ENCODE measurements at regions not wholly inside any gene's neighbourhood (a gene's known extent, or its start where the extent isn't known, plus 50 kb on each side); places are given as distances from the start of the nearest gene placed in this dataset.

- DNase-seq (ENCODE audit: low read depth), result no peak
- no peak for TF ChIP-seq CTCF (conservative IDR thresholded peaks at IDR 0.05; ENCODE audit: low read depth, low read length)
- no peak overlapping the region for H3K4me3 ChIP-seq (ENCODE audit: low read length)
Observed at GRCh38 chr2:19762142-19762541, 139.6 kb downstream of the TTC32 start.

- no peak for DNase-seq (ENCODE audit: low read depth)
- H3K4me3 ChIP-seq (ENCODE audit: low read length), result no peak overlapping the region
- TF ChIP-seq CTCF (conservative IDR thresholded peaks at IDR 0.05; ENCODE audit: low read depth, low read length), result no peak
Observed at GRCh38 chr2:19759880-19760279, 141.9 kb downstream of the TTC32 start.

GRCh38 chr2:19758658-19759057, 143.1 kb downstream of the TTC32 start:
- no peak for DNase-seq (ENCODE audit: low read depth)
- H3K4me3 ChIP-seq (ENCODE audit: low read length), result no peak overlapping the region
- no peak for TF ChIP-seq CTCF (conservative IDR thresholded peaks at IDR 0.05; ENCODE audit: low read depth, low read length)

GRCh38 chr2:19757586-19757985, 144.2 kb downstream of the TTC32 start:
- TF ChIP-seq CTCF (conservative IDR thresholded peaks at IDR 0.05; ENCODE audit: low read depth, low read length), result no peak
- no peak for DNase-seq (ENCODE audit: low read depth)
- H3K4me3 ChIP-seq (ENCODE audit: low read length), result no peak overlapping the region

- no peak for TF ChIP-seq CTCF (conservative IDR thresholded peaks at IDR 0.05; ENCODE audit: low read depth, low read length)
- H3K4me3 ChIP-seq (ENCODE audit: low read length), result no peak overlapping the region
- no peak for DNase-seq (ENCODE audit: low read depth)
Observed at GRCh38 chr2:19754907-19755306, 146.9 kb downstream of the TTC32 start.

- H3K4me3 ChIP-seq (ENCODE audit: low read length), result no peak overlapping the region
- TF ChIP-seq CTCF (conservative IDR thresholded peaks at IDR 0.05; ENCODE audit: low read depth, low read length), result no peak
- DNase-seq (ENCODE audit: low read depth), result no peak
Observed at GRCh38 chr2:19753818-19754217, 148.0 kb downstream of the TTC32 start.

- DNase-seq (ENCODE audit: low read depth), result no peak
- no peak for TF ChIP-seq CTCF (conservative IDR thresholded peaks at IDR 0.05; ENCODE audit: low read depth, low read length)
- no peak overlapping the region for H3K4me3 ChIP-seq (ENCODE audit: low read length)
Observed at GRCh38 chr2:19753314-19753713, 148.5 kb downstream of the TTC32 start.

All from retinal pigment epithelial cell (primary cell).